ENCODE measurements at regions not wholly inside any gene's neighbourhood (a gene's known extent, or its start where the extent isn't known, plus 50 kb on each side); places are given as distances from the start of the nearest gene placed in this dataset.
"Not testable (repeated sequence)": the region's sequence is repeated elsewhere in the genome, so short reads cannot be mapped to it uniquely, and the experiment has no call there.

DNA sequence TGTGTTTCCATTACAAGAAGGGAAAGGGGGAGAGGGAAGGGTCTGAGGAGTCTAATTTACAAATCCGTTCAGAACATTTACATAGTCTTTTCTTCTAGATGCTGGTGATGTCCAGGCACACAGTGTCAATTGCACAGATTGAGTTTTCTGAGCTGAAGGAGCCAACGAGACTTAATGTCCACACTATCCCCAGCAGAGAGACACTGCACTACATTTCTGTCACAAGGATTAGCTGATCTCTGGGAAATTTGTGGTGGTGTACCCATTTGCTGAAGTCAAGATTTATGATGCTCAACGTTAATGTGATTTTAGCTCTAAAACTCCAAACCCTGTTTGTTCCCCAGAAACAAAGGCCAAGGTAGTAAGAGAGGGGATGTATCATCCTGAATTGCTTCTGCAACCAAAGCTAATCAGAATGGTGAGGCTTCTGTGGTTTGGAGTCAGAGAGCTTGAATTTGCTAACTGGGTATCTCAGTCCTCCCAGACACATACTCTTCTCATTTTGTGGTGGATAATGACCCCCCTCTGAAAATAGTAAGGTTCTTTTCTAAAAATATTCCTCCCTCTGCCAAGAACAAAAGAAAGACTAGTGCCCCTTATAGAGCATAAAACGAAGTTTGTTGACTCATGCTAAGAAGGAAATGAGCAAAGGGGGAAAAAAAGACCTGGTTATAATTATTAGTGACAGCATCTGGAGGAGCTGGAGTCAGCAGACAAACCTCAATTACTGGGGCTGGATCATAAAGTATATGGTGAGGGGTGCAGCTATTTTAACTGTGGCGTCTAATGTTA is 416.9 kb downstream of the PSAT1 start:
- no peaks in the 10 kb centered on the region for H3F3A ChIP-seq (ENCODE audit: low read depth)
- H3K36me3 ChIP-seq (ENCODE audit: insufficient read depth, low read length): no peaks in the 10 kb centered on the region
- no peak for TF ChIP-seq CTCF (conservative IDR thresholded peaks at IDR 0.05; ENCODE audit: low read length)
- no peak for TF ChIP-seq EZH2phosphoT487 (IDR thresholded peaks at IDR 0.05; ENCODE audit: borderline replicate concordance)
- peak overlapping the region; percentile 8 for H3K4me3 ChIP-seq (ENCODE audit: low read length, poor library complexity, severe bottlenecking)
- no peaks in the 10 kb centered on the region for H3K27me3 ChIP-seq (ENCODE audit: insufficient read depth, low read length, poor library complexity, severe bottlenecking)
- H2AFZ ChIP-seq (ENCODE audit: low read length): 0 out of 2 replicates have a peak overlapping the region, but pooled peaks have one; percentile 16
- H3K9me2 ChIP-seq (replicated peaks; ENCODE audit: low read depth, low read length): no peaks in the 10 kb centered on the region
- H4K20me1 ChIP-seq (ENCODE audit: insufficient read depth, low read length, poor library complexity, severe bottlenecking): no peaks in the 10 kb centered on the region
- peak overlapping the region; percentile 6 for H3K9ac ChIP-seq (ENCODE audit: low read depth, low read length, poor library complexity, severe bottlenecking)
- no peaks in the 10 kb centered on the region for H3K79me2 ChIP-seq (ENCODE audit: insufficient read depth, low read length)
- peaks cover 23% of the 10 kb centered on the region for H3K4me1 ChIP-seq (ENCODE audit: insufficient read depth, low read length, poor library complexity, severe bottlenecking)
- H3K4me2 ChIP-seq (ENCODE audit: low read depth, low read length, poor library complexity, severe bottlenecking): peak overlapping the region; percentile 54
- no peaks in the 10 kb centered on the region for H3K9me3 ChIP-seq (ENCODE audit: insufficient read depth, low read depth, low read length)

GRCh38 chr9:78714576-78714975 is 417.7 kb downstream of the PSAT1 start:
- peak overlapping the region; percentile 54 for H3K4me2 ChIP-seq (ENCODE audit: low read depth, low read length, poor library complexity, severe bottlenecking)
- H3K79me2 ChIP-seq (ENCODE audit: insufficient read depth, low read length): no peaks in the 10 kb centered on the region
- no peaks in the 10 kb centered on the region for H3K36me3 ChIP-seq (ENCODE audit: insufficient read depth, low read length)
- no peaks in the 10 kb centered on the region for H4K20me1 ChIP-seq (ENCODE audit: insufficient read depth, low read length, poor library complexity, severe bottlenecking)
- no peak overlapping the region for H2AFZ ChIP-seq (ENCODE audit: low read length)
- TF ChIP-seq CTCF (conservative IDR thresholded peaks at IDR 0.05; ENCODE audit: low read length) (no peak), EZH2phosphoT487 (IDR thresholded peaks at IDR 0.05; ENCODE audit: borderline replicate concordance) (no peak)
- H3K9me3 ChIP-seq (ENCODE audit: insufficient read depth, low read depth, low read length): no peaks in the 10 kb centered on the region
- H3K4me1 ChIP-seq (ENCODE audit: insufficient read depth, low read length, poor library complexity, severe bottlenecking): peaks cover 22% of the 10 kb centered on the region
- no peaks in the 10 kb centered on the region for H3F3A ChIP-seq (ENCODE audit: low read depth)
- H3K9me2 ChIP-seq (replicated peaks; ENCODE audit: low read depth, low read length): no peaks in the 10 kb centered on the region
- peak overlapping the region; percentile 6 for H3K9ac ChIP-seq (ENCODE audit: low read depth, low read length, poor library complexity, severe bottlenecking)
- H3K4me3 ChIP-seq (ENCODE audit: low read length, poor library complexity, severe bottlenecking): peak overlapping the region; percentile 8
- no peaks in the 10 kb centered on the region for H3K27me3 ChIP-seq (ENCODE audit: insufficient read depth, low read length, poor library complexity, severe bottlenecking)

GRCh38 chr9:78719029-78719428 is 422.1 kb downstream of the PSAT1 start:
- H3K9ac ChIP-seq (ENCODE audit: low read depth, low read length, poor library complexity, severe bottlenecking); H3F3A ChIP-seq (ENCODE audit: low read depth); H3K4me3 ChIP-seq (ENCODE audit: low read length, poor library complexity, severe bottlenecking); H3K27me3 ChIP-seq (ENCODE audit: insufficient read depth, low read length, poor library complexity, severe bottlenecking); H3K9me2 ChIP-seq (replicated peaks; ENCODE audit: low read depth, low read length); H3K36me3 ChIP-seq (ENCODE audit: insufficient read depth, low read length); H2AFZ ChIP-seq (ENCODE audit: low read length); H3K9me3 ChIP-seq (ENCODE audit: insufficient read depth, low read depth, low read length); H3K4me2 ChIP-seq (ENCODE audit: low read depth, low read length, poor library complexity, severe bottlenecking); H3K79me2 ChIP-seq (ENCODE audit: insufficient read depth, low read length); H4K20me1 ChIP-seq (ENCODE audit: insufficient read depth, low read length, poor library complexity, severe bottlenecking): not testable (repeated sequence)
- H3K4me1 ChIP-seq (ENCODE audit: insufficient read depth, low read length, poor library complexity, severe bottlenecking): peaks cover 11% of the 10 kb centered on the region

- no peak overlapping the region for H3K9ac ChIP-seq (ENCODE audit: low read depth, low read length, poor library complexity, severe bottlenecking)
- no peak overlapping the region for H2AFZ ChIP-seq (ENCODE audit: low read length)
- H3K9me3 ChIP-seq (ENCODE audit: insufficient read depth, low read depth, low read length): 0 out of 2 replicates have a peak, but pooled peaks cover 7% of the 10 kb centered on the region
- no peaks in the 10 kb centered on the region for H4K20me1 ChIP-seq (ENCODE audit: insufficient read depth, low read length, poor library complexity, severe bottlenecking)
- no peaks in the 10 kb centered on the region for H3F3A ChIP-seq (ENCODE audit: low read depth)
- no peaks in the 10 kb centered on the region for H3K27me3 ChIP-seq (ENCODE audit: insufficient read depth, low read length, poor library complexity, severe bottlenecking)
- H3K9me2 ChIP-seq (replicated peaks; ENCODE audit: low read depth, low read length): no peaks in the 10 kb centered on the region
- no peaks in the 10 kb centered on the region for H3K79me2 ChIP-seq (ENCODE audit: insufficient read depth, low read length)
- H3K36me3 ChIP-seq (ENCODE audit: insufficient read depth, low read length): no peaks in the 10 kb centered on the region
- TF ChIP-seq CTCF (conservative IDR thresholded peaks at IDR 0.05; ENCODE audit: low read length): no peak
- no peak for TF ChIP-seq EZH2phosphoT487 (IDR thresholded peaks at IDR 0.05; ENCODE audit: borderline replicate concordance)
- H3K4me2 ChIP-seq (ENCODE audit: low read depth, low read length, poor library complexity, severe bottlenecking): no peak overlapping the region
- H3K4me3 ChIP-seq (ENCODE audit: low read length, poor library complexity, severe bottlenecking): no peak overlapping the region
- no peaks in the 10 kb centered on the region for H3K4me1 ChIP-seq (ENCODE audit: insufficient read depth, low read length, poor library complexity, severe bottlenecking)
These were observed 428.0 kb downstream of the PSAT1 start for GRCh38 chr9:78724896-78725295.
